WTC11 (cell line): ENCODE measurements at regions not wholly inside any gene's neighbourhood (a gene's known extent, or its start where the extent isn't known, plus 50 kb on each side); places are given as distances from the start of the nearest gene placed in this dataset.

Source experiments
- ATAC-seq: fragments of 200-7000 bp; cut with Tn5 transposase; 2 replicates; pipeline ENCODE4 v1.10.0; 2021; ENCODE audit warnings: mild to moderate bottlenecking, moderate library complexity
- CTCF ChIA-PET: fragments of 300-600 bp; sonication (Branson Sonifier 250); formaldehyde crosslinking; loops from one replicate; lab custom pipeline; 2021; ENCODE audit warnings: antibody characterized with exemption; lab: Charles Lee
- POLR2A ChIA-PET: fragments of 350-600 bp; sonication (Branson Sonifier 250); formaldehyde crosslinking; loops from one replicate; lab custom pipeline; 2021; ENCODE audit warnings: antibody characterized with exemption; lab: Charles Lee
- DNase-seq: peaks from one replicate; pipeline ENCODE4 v3.0.0; 2021; ENCODE audit warnings: low spot score
- H3K27ac Mint-ChIP-seq: 2 replicates; pipeline ENCODE4 v1.8.0; 2021; ENCODE audit warnings: mixed read lengths
- H3K27me3 Mint-ChIP-seq: 2 replicates; pipeline ENCODE4 v1.8.0; 2021; ENCODE audit warnings: low read depth, mild to moderate bottlenecking, moderate library complexity, mixed read lengths
- H3K36me3 Mint-ChIP-seq: 2 replicates; pipeline ENCODE4 v1.8.0; 2021; ENCODE audit warnings: mixed read lengths
- H3K4me1 Mint-ChIP-seq: 2 replicates; pipeline ENCODE4 v1.8.0; 2022; ENCODE audit warnings: mixed read lengths
- H3K4me3 Mint-ChIP-seq: 2 replicates; pipeline ENCODE4 v1.8.0; 2021; ENCODE audit warnings: mild to moderate bottlenecking, moderate library complexity, mixed read lengths
- H3K9me3 Mint-ChIP-seq: 2 replicates; pipeline ENCODE4 v1.8.0; 2021; ENCODE audit warnings: mixed read lengths
- CTCF ChIP-seq: fragments of 200-600 bp; IDR thresholded peaks from 2 replicates; pipeline ENCODE4 v1.8.0; 2022; ENCODE audit warnings: antibody characterized with exemption
- EMX1 ChIP-seq: fragments of 250-450 bp; sonication (Bioruptor Pico); IDR thresholded peaks from 2 replicates; pipeline ENCODE4 v1.8.0; 2021; ENCODE audit warnings: mild to moderate bottlenecking
- GABPB1 ChIP-seq: sonication (generic); formaldehyde crosslinking; IDR thresholded peaks from 2 replicates; pipeline ENCODE4 v1.8.1; 2023; ENCODE audit warnings: mild to moderate bottlenecking, missing genetic modification reagents
- GRHL2 ChIP-seq: fragments of 250-450 bp; sonication (Bioruptor Pico); IDR thresholded peaks from 2 replicates; pipeline ENCODE4 v1.8.0; 2022; ENCODE audit warnings: mild to moderate bottlenecking, moderate library complexity; ENCODE audit not compliant: insufficient replicate concordance, severe bottlenecking
- HMGA2 ChIP-seq: fragments of 250-450 bp; sonication (Bioruptor Pico); IDR thresholded peaks from 2 replicates; pipeline ENCODE4 v1.4.0; 2021; ENCODE audit warnings: mild to moderate bottlenecking, moderate library complexity
- JUN ChIP-seq: sonication (generic); formaldehyde crosslinking; IDR thresholded peaks from 2 replicates; pipeline ENCODE4 v1.8.0; 2023; ENCODE audit warnings: mild to moderate bottlenecking, missing genetic modification reagents
- MXD4 ChIP-seq: fragments of 250-450 bp; sonication (Bioruptor Pico); IDR thresholded peaks from 2 replicates; pipeline ENCODE4 v1.8.0; 2021; ENCODE audit warnings: mild to moderate bottlenecking, moderate library complexity, borderline replicate concordance
- NFE2L1 ChIP-seq: sonication (generic); formaldehyde crosslinking; IDR thresholded peaks from 2 replicates; pipeline ENCODE4 v1.8.1; 2023; ENCODE audit warnings: missing genetic modification reagents
- SMAD4 ChIP-seq: sonication (generic); formaldehyde crosslinking; IDR thresholded peaks from 2 replicates; pipeline ENCODE4 v1.8.0; 2022; ENCODE audit warnings: mild to moderate bottlenecking, missing genetic modification reagents
- TEAD1 ChIP-seq: sonication (generic); formaldehyde crosslinking; IDR thresholded peaks from 2 replicates; pipeline ENCODE4 v1.8.0; 2022; ENCODE audit warnings: mild to moderate bottlenecking, missing genetic modification reagents
- TEAD4 ChIP-seq: sonication (generic); formaldehyde crosslinking; IDR thresholded peaks from 2 replicates; pipeline ENCODE4 v1.8.0; 2022; ENCODE audit warnings: mild to moderate bottlenecking, missing genetic modification reagents
- ZNF138 ChIP-seq: sonication (generic); formaldehyde crosslinking; conservative IDR thresholded peaks from 2 replicates; pipeline ENCODE4 v1.8.1; 2022; ENCODE audit warnings: mild to moderate bottlenecking, moderate library complexity, missing genetic modification reagents
- ZNF232 ChIP-seq: sonication (generic); formaldehyde crosslinking; IDR thresholded peaks from 2 replicates; pipeline ENCODE4 v1.8.0; 2022; ENCODE audit warnings: mild to moderate bottlenecking, missing genetic modification reagents
- ZNF396 ChIP-seq: fragments of 250-450 bp; sonication (Bioruptor Pico); IDR thresholded peaks from 2 replicates; pipeline ENCODE4 v1.8.0; 2021; ENCODE audit warnings: mild to moderate bottlenecking, moderate library complexity, borderline replicate concordance
- TF ChIP-seq, protein P1 (sequence below): sonication (generic); formaldehyde crosslinking; IDR thresholded peaks from 2 replicates; pipeline ENCODE4 v1.8.1; 2022; ENCODE audit warnings: low read depth, missing genetic modification reagents, borderline replicate concordance
- TF ChIP-seq, protein P2 (sequence below): sonication (generic); formaldehyde crosslinking; IDR thresholded peaks from 2 replicates; pipeline ENCODE4 v1.8.1; 2023; ENCODE audit warnings: mild to moderate bottlenecking, missing genetic modification reagents
- TF ChIP-seq, protein P3 (sequence below): fragments of 250-450 bp; sonication (Bioruptor Pico); IDR thresholded peaks from 2 replicates; pipeline ENCODE4 v1.9.0; 2021; ENCODE audit warnings: mild to moderate bottlenecking, borderline replicate concordance
- TF ChIP-seq, protein P4 (sequence below): sonication (generic); formaldehyde crosslinking; IDR thresholded peaks from 2 replicates; pipeline ENCODE4 v1.8.0; 2022; ENCODE audit warnings: mild to moderate bottlenecking, missing genetic modification reagents
- TF ChIP-seq, protein P5 (sequence below): fragments of 250-450 bp; sonication (Bioruptor Pico); IDR thresholded peaks from 2 replicates; pipeline ENCODE4 v1.9.0; 2021; ENCODE audit warnings: mild to moderate bottlenecking

DNA sequence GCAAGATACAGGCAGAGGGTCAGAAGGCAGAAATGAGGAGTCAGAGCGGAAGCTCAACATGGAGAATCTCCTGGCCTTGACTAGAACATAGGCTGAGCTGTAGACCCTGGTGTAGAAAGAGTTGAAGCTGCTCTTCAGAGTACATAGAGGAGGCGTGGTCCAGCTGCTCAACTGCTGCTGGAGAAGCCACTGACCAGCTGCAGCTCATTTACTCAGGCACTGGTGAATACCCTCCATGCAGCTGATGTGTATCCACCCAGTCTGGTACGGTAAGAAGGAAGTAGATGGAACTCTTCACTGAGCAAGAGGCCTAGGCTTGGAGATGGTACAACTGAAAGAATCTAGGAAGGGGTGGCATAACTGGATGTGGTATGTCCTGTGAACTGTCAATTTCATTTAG lies 148.8 kb upstream of the DHRS4 start:
- peaks cover 19% of the 10 kb centered on the region for H3K9me3 Mint-ChIP-seq
- peaks cover 3% of the 10 kb centered on the region for H3K27me3 Mint-ChIP-seq
- ChIA-PET POLR2A (no interaction called here), CTCF (no interaction called here)
- no peak overlapping the region for H3K27ac Mint-ChIP-seq
- H3K4me3 Mint-ChIP-seq = no peak overlapping the region
- H3K4me1 Mint-ChIP-seq = no peaks in the 10 kb centered on the region
- ATAC-seq (no peak), DNase-seq (no peak)
- TF ChIP-seq GABPB1 (CRISPR knock-in tag) = no peak
- no peak for TF ChIP-seq NFE2L1
- no peak for TF ChIP-seq ZNF232 (CRISPR knock-in tag)
- TF ChIP-seq HMGA2 = no peak
- TF ChIP-seq JUN = no peak
- no peak for TF ChIP-seq MXD4 (CRISPR knock-in tag)
- TF ChIP-seq, protein P1, sequence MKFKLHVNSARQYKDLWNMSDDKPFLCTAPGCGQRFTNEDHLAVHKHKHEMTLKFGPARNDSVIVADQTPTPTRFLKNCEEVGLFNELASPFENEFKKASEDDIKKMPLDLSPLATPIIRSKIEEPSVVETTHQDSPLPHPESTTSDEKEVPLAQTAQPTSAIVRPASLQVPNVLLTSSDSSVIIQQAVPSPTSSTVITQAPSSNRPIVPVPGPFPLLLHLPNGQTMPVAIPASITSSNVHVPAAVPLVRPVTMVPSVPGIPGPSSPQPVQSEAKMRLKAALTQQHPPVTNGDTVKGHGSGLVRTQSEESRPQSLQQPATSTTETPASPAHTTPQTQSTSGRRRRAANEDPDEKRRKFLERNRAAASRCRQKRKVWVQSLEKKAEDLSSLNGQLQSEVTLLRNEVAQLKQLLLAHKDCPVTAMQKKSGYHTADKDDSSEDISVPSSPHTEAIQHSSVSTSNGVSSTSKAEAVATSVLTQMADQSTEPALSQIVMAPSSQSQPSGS = no peak
- TF ChIP-seq, protein P2, sequence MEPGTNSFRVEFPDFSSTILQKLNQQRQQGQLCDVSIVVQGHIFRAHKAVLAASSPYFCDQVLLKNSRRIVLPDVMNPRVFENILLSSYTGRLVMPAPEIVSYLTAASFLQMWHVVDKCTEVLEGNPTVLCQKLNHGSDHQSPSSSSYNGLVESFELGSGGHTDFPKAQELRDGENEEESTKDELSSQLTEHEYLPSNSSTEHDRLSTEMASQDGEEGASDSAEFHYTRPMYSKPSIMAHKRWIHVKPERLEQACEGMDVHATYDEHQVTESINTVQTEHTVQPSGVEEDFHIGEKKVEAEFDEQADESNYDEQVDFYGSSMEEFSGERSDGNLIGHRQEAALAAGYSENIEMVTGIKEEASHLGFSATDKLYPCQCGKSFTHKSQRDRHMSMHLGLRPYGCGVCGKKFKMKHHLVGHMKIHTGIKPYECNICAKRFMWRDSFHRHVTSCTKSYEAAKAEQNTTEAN = no peak
- no peak for TF ChIP-seq TEAD1 (CRISPR knock-in tag)
- TF ChIP-seq, protein P3, sequence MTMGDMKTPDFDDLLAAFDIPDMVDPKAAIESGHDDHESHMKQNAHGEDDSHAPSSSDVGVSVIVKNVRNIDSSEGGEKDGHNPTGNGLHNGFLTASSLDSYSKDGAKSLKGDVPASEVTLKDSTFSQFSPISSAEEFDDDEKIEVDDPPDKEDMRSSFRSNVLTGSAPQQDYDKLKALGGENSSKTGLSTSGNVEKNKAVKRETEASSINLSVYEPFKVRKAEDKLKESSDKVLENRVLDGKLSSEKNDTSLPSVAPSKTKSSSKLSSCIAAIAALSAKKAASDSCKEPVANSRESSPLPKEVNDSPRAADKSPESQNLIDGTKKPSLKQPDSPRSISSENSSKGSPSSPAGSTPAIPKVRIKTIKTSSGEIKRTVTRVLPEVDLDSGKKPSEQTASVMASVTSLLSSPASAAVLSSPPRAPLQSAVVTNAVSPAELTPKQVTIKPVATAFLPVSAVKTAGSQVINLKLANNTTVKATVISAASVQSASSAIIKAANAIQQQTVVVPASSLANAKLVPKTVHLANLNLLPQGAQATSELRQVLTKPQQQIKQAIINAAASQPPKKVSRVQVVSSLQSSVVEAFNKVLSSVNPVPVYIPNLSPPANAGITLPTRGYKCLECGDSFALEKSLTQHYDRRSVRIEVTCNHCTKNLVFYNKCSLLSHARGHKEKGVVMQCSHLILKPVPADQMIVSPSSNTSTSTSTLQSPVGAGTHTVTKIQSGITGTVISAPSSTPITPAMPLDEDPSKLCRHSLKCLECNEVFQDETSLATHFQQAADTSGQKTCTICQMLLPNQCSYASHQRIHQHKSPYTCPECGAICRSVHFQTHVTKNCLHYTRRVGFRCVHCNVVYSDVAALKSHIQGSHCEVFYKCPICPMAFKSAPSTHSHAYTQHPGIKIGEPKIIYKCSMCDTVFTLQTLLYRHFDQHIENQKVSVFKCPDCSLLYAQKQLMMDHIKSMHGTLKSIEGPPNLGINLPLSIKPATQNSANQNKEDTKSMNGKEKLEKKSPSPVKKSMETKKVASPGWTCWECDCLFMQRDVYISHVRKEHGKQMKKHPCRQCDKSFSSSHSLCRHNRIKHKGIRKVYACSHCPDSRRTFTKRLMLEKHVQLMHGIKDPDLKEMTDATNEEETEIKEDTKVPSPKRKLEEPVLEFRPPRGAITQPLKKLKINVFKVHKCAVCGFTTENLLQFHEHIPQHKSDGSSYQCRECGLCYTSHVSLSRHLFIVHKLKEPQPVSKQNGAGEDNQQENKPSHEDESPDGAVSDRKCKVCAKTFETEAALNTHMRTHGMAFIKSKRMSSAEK (CRISPR knock-in tag) = no peak
- TF ChIP-seq TEAD4 (CRISPR knock-in tag) = no peak
- no peak for TF ChIP-seq ZNF396 (CRISPR knock-in tag)
- no peak for TF ChIP-seq CTCF
- TF ChIP-seq, protein P4, sequence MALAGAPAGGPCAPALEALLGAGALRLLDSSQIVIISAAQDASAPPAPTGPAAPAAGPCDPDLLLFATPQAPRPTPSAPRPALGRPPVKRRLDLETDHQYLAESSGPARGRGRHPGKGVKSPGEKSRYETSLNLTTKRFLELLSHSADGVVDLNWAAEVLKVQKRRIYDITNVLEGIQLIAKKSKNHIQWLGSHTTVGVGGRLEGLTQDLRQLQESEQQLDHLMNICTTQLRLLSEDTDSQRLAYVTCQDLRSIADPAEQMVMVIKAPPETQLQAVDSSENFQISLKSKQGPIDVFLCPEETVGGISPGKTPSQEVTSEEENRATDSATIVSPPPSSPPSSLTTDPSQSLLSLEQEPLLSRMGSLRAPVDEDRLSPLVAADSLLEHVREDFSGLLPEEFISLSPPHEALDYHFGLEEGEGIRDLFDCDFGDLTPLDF (CRISPR knock-in tag) = no peak
- no peak for TF ChIP-seq SMAD4 (CRISPR knock-in tag)
- TF ChIP-seq, protein P5, sequence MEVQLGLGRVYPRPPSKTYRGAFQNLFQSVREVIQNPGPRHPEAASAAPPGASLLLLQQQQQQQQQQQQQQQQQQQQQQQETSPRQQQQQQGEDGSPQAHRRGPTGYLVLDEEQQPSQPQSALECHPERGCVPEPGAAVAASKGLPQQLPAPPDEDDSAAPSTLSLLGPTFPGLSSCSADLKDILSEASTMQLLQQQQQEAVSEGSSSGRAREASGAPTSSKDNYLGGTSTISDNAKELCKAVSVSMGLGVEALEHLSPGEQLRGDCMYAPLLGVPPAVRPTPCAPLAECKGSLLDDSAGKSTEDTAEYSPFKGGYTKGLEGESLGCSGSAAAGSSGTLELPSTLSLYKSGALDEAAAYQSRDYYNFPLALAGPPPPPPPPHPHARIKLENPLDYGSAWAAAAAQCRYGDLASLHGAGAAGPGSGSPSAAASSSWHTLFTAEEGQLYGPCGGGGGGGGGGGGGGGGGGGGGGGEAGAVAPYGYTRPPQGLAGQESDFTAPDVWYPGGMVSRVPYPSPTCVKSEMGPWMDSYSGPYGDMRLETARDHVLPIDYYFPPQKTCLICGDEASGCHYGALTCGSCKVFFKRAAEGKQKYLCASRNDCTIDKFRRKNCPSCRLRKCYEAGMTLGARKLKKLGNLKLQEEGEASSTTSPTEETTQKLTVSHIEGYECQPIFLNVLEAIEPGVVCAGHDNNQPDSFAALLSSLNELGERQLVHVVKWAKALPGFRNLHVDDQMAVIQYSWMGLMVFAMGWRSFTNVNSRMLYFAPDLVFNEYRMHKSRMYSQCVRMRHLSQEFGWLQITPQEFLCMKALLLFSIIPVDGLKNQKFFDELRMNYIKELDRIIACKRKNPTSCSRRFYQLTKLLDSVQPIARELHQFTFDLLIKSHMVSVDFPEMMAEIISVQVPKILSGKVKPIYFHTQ (CRISPR knock-in tag) = no peak
- TF ChIP-seq ZNF138 (CRISPR knock-in tag) = no peak
- TF ChIP-seq GRHL2 = no peak
- TF ChIP-seq EMX1 (CRISPR knock-in tag) = no peak
- H3K36me3 Mint-ChIP-seq = peaks cover 2% of the 10 kb centered on the region; the same call in 1 of the 2 replicates
